Kidney epithelial cell (primary cell): ENCODE measurements at regions not wholly inside any gene's neighbourhood (a gene's known extent, or its start where the extent isn't known, plus 50 kb on each side); places are given as distances from the start of the nearest gene placed in this dataset.

Source experiments
- DNase-seq: peaks from one replicate; pipeline ENCODE4 v3.0.0-alpha.2; 2010; ENCODE audit warnings: low read depth
- H3K27me3 ChIP-seq: 2 replicates; pipeline ENCODE4 v1.6.0; 2011; ENCODE audit warnings: low read length; ENCODE audit not compliant: control insufficient read depth, insufficient read depth
- H3K36me3 ChIP-seq: 2 replicates; pipeline ENCODE4 v1.5.1; 2011; ENCODE audit warnings: low read length; ENCODE audit not compliant: control insufficient read depth, insufficient read depth
- H3K4me3 ChIP-seq: 2 replicates; pipeline ENCODE4 v1.5.1; 2011; ENCODE audit warnings: low read depth, mild to moderate bottlenecking, control low read depth, low read length
- TF ChIP-seq, protein P1 (sequence below): IDR thresholded peaks from 2 replicates; pipeline ENCODE4 v1.5.1; 2011; ENCODE audit warnings: mild to moderate bottlenecking, moderate library complexity, low read length, control low read depth, inconsistent platforms; ENCODE audit not compliant: insufficient read depth, poor library complexity, severe bottlenecking

DNA sequence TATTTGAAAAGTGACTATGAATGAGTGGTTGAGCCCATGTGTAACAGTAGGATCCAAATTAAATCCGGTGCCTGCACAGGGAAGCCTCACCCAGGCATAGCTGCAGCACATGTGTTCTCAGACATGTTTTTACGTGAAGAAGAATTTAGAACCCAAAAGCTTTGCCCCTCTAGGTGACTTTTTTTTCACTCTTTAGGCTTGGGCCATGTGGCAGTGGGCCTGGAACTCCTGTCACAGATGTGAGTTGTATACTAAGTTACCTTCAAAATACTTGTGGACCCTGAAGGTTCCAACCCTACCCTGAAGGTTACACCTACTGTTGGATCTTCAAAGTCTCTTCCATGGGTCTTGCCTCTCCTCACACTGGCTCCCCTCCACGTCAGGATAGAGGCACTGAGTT is 146.6 kb downstream of the GAS1 start:
- Histone ChIP-seq H3K27me3 (no peaks in the 10 kb centered on the region), H3K36me3 (no peaks in the 10 kb centered on the region), H3K4me3 (no peak overlapping the region)
- DNase-seq: no peak
- TF ChIP-seq, protein P1, sequence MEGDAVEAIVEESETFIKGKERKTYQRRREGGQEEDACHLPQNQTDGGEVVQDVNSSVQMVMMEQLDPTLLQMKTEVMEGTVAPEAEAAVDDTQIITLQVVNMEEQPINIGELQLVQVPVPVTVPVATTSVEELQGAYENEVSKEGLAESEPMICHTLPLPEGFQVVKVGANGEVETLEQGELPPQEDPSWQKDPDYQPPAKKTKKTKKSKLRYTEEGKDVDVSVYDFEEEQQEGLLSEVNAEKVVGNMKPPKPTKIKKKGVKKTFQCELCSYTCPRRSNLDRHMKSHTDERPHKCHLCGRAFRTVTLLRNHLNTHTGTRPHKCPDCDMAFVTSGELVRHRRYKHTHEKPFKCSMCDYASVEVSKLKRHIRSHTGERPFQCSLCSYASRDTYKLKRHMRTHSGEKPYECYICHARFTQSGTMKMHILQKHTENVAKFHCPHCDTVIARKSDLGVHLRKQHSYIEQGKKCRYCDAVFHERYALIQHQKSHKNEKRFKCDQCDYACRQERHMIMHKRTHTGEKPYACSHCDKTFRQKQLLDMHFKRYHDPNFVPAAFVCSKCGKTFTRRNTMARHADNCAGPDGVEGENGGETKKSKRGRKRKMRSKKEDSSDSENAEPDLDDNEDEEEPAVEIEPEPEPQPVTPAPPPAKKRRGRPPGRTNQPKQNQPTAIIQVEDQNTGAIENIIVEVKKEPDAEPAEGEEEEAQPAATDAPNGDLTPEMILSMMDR: no peak

DNA sequence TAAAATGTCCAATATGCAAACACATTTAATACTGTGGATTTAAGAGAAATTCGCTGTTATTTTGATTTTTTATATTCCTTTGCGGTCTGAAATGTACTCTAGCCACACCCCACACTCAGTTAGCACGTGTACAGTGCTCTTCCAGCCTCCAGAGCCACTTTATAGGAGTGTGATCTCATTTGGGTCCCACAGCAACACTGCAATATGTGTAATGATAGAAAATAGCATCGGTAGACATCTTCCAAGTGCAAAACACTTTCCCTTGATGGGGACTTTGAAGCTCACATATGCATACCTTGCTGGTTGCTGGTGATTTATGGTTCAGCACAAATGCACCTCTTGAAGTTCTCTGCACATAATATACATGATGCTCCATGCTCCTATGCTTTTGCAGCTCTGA is 148.3 kb downstream of the GAS1 start:
- no peak for DNase-seq
- no peaks in the 10 kb centered on the region for H3K27me3 ChIP-seq
- no peak overlapping the region for H3K4me3 ChIP-seq
- TF ChIP-seq, protein P1: no peak
- H3K36me3 ChIP-seq: no peaks in the 10 kb centered on the region

DNA sequence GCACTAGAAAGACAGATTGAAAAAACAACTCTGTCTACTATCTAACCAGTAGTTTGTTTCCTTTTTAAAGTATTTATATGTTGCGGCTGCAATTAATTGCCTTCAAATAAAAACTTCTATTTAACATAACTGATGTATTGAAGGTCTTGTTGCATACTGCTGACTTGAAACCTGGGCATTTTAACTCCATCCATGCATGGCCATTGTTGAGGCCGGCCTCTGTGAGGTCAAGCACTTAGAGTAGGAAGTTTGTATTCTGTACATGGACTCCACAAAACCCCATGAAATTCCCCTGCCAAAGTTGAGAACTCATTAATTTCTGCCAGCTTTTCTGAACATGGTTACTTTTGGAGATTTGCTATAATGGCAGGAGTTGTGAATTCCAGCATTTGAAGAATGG is 150.6 kb downstream of the GAS1 start:
- Histone ChIP-seq H3K27me3 (no peaks in the 10 kb centered on the region), H3K36me3 (no peaks in the 10 kb centered on the region), H3K4me3 (no peak overlapping the region)
- TF ChIP-seq, protein P1: no peak
- DNase-seq: no peak

DNA sequence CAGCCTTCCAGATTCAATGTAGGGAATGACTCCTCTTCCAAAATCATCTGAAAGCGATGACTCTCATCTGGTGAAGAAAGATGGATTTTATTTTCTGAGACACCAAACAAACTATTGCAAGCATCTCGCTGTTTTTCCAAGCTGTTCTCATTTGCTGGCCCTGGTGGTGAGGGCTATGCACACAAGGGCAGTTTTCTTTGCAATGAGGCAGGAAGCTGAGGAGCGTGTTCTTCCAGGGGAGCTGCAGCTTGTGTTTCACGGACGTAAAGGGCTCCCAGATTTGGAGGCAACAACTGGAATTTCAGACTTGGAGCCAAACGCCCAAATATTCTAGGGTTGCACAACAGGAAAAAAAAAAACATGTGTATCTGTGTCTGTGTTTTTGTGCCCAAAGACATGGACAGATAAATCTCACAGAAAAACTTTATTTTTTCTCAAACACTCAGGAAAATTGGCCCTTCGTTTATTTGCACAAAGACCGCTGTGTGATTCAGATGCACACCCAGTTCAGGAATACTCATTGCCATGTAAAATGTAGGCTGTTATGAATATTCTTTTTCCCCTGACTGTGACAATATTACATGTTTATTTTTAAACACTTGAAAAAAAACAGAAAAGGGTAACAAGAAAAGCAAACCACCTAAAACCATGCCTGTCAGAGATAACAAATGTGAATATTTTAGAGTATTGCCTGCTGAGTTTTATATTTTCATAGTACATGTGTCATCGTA is 151.3 kb downstream of the GAS1 start:
- no peaks in the 10 kb centered on the region for H3K27me3 ChIP-seq
- no peak overlapping the region for H3K4me3 ChIP-seq
- no peaks in the 10 kb centered on the region for H3K36me3 ChIP-seq
- TF ChIP-seq, protein P1: no peak
- DNase-seq: no peak

DNA sequence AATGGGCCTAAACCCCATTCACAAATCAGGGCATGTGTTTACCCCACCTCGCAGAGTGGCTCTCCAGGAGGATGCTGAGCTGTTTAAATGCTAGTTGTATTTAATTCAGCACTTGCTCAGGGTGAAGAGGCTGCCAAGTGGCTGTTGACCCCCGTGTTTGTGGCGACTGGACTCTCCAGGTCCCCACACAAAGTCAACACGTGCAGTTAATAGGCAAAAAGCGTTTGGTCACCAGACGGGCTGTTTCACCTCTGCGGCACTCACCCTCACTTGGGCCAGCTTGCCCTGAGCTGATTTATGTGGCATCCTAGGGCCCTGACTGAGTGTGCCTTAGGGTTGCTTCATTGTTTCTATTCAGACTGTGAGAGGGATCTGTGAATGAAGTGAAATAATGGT is 152.3 kb downstream of the GAS1 start:
- no peak for DNase-seq
- TF ChIP-seq, protein P1: no peak
- Histone ChIP-seq H3K4me3 (no peak overlapping the region), H3K27me3 (no peaks in the 10 kb centered on the region), H3K36me3 (no peaks in the 10 kb centered on the region)
